OCI-LY7 (cell line): ENCODE measurements at regions not wholly inside any gene's neighbourhood (a gene's known extent, or its start where the extent isn't known, plus 50 kb on each side); places are given as distances from the start of the nearest gene placed in this dataset.

Source experiments
- BruUV-seq: library from RNA; stranded (reverse); fragments of 400-500 nt; replicated peaks from 2 replicates; lab custom pipeline; 2021; lab: Mats Ljungman, UMichigan
- CTCF ChIA-PET: fragments of 300-600 bp; sonication (Branson Sonifier 250); formaldehyde crosslinking; loops from one replicate; lab custom pipeline; 2022; ENCODE audit warnings: antibody characterized with exemption; ENCODE audit not compliant: unreplicated experiment; lab: Charles Lee
- POLR2A ChIA-PET: fragments of 300-600 bp; sonication (Branson Sonifier 250); formaldehyde crosslinking; loops from one replicate; lab custom pipeline; 2022; ENCODE audit warnings: antibody characterized with exemption; lab: Charles Lee
- DNase-seq: peaks from one replicate; pipeline ENCODE4 v3.0.0-alpha.2; 2015; ENCODE audit warnings: low spot score
- H2AFZ ChIP-seq: fragments of 200-600 bp; sonication (generic), shearing (Covaris generic); 2 replicates; pipeline ENCODE4 v1.6.1; 2014; ENCODE audit warnings: mild to moderate bottlenecking, antibody characterized with exemption, low read length, moderate library complexity
- H3K27ac ChIP-seq: fragments of 200-600 bp; sonication (generic); 2 replicates; pipeline ENCODE4 v1.5.1; 2014; ENCODE audit warnings: mixed run types, low read depth, mild to moderate bottlenecking, moderate library complexity, low read length, inconsistent platforms; ENCODE audit not compliant: poor library complexity, severe bottlenecking
- H3K36me3 ChIP-seq: fragments of 200-600 bp; sonication (generic); 2 replicates; pipeline ENCODE4 v1.6.1; 2014; ENCODE audit warnings: mild to moderate bottlenecking, antibody characterized with exemption, low read length, moderate library complexity, mixed read lengths; ENCODE audit not compliant: insufficient read depth
- H3K4me1 ChIP-seq: fragments of 200-600 bp; sonication (generic); 2 replicates; pipeline ENCODE4 v1.5.1; 2014; ENCODE audit warnings: mild to moderate bottlenecking, low read length; ENCODE audit not compliant: insufficient read depth, poor library complexity, severe bottlenecking
- H3K4me2 ChIP-seq: fragments of 200-600 bp; sonication (generic); 2 replicates; pipeline ENCODE4 v1.6.1; 2014; ENCODE audit warnings: mild to moderate bottlenecking, low read length
- H3K4me3 ChIP-seq: fragments of 200-600 bp; sonication (generic); 2 replicates; pipeline ENCODE4 v1.5.1; 2014; ENCODE audit warnings: mild to moderate bottlenecking, low read depth, low read length; ENCODE audit not compliant: poor library complexity, severe bottlenecking
- H3K79me2 ChIP-seq: fragments of 200-600 bp; sonication (generic); 2 replicates; pipeline ENCODE4 v1.6.1; 2016; ENCODE audit warnings: low read depth, mild to moderate bottlenecking, low read length, moderate library complexity, mixed read lengths; ENCODE audit not compliant: insufficient read depth
- H3K9me2 ChIP-seq: fragments of 200-600 bp; sonication (generic); 2 replicates; pipeline ENCODE4 v1.6.1; 2016; ENCODE audit warnings: mild to moderate bottlenecking, low read length, mixed read lengths; ENCODE audit not compliant: insufficient read depth
- H3K9me3 ChIP-seq: fragments of 200-600 bp; sonication (generic); 2 replicates; pipeline ENCODE4 v1.6.1; 2014; ENCODE audit warnings: mild to moderate bottlenecking, mixed run types, low read length, mixed read lengths
- H4K20me1 ChIP-seq: fragments of 200-600 bp; sonication (generic); 2 replicates; pipeline ENCODE4 v1.6.1; 2014; ENCODE audit warnings: mild to moderate bottlenecking, antibody characterized with exemption, low read length, moderate library complexity, mixed read lengths; ENCODE audit not compliant: insufficient read depth
- EZH2phosphoT487 ChIP-seq: fragments of 200-600 bp; sonication (generic); IDR thresholded peaks from 2 replicates; pipeline ENCODE4 v1.6.1; 2018; ENCODE audit warnings: low read depth, borderline replicate concordance, mild to moderate bottlenecking, mixed run types, antibody characterized with exemption, low read length, moderate library complexity, mixed read lengths
- intact Hi-C: fragments of 100-400 bp; cut with micrococcal nuclease; formaldehyde crosslinking; loops from one replicate; pipeline ENCODE4 v1.10.0; 2022; ENCODE audit not compliant: unreplicated experiment
- TF ChIP-seq, protein P1 (sequence below): fragments of 200-600 bp; sonication (generic); conservative IDR thresholded peaks from 2 replicates; pipeline ENCODE4 v1.5.1; 2014; ENCODE audit warnings: mild to moderate bottlenecking, antibody characterized with exemption, low read length, moderate library complexity, mixed read lengths

DNA sequence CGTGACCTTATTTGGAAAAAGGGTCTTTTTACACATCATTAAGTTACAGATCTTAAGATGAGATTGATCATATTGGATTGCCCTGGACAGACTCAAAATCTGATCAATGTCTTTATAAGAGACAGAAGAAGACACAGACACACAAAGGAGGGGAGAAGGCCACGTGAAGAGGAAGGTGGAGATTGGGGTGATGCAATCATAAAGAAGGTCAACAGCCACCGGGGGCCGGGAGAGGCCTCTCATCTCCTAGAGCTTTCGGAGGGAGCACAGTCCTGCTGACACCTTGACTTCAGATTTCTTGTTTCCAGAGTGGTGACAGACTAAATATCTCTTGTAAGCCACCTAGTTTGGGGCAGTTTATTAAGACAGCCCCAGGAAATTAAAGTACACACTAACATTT, 204.6 kb upstream of the CSF3R start:
- no peaks in the 10 kb centered on the region for H3K9me2 ChIP-seq
- H3K79me2 ChIP-seq, result no peaks in the 10 kb centered on the region
- H3K4me1 ChIP-seq, result no peaks in the 10 kb centered on the region
- no peak overlapping the region for H3K4me2 ChIP-seq
- intact Hi-C loops, result no loop called here
- CTCF ChIA-PET, result no interaction called here
- H3K4me3 ChIP-seq, result no peak overlapping the region
- no peaks in the 10 kb centered on the region for H3K9me3 ChIP-seq
- no peaks in the 10 kb centered on the region for H4K20me1 ChIP-seq
- no peak overlapping the region for H3K27ac ChIP-seq
- H2AFZ ChIP-seq, result no peak overlapping the region
- no peaks in the 10 kb centered on the region for H3K36me3 ChIP-seq
- TF ChIP-seq EZH2phosphoT487, result no peak
- TF ChIP-seq, protein P1, sequence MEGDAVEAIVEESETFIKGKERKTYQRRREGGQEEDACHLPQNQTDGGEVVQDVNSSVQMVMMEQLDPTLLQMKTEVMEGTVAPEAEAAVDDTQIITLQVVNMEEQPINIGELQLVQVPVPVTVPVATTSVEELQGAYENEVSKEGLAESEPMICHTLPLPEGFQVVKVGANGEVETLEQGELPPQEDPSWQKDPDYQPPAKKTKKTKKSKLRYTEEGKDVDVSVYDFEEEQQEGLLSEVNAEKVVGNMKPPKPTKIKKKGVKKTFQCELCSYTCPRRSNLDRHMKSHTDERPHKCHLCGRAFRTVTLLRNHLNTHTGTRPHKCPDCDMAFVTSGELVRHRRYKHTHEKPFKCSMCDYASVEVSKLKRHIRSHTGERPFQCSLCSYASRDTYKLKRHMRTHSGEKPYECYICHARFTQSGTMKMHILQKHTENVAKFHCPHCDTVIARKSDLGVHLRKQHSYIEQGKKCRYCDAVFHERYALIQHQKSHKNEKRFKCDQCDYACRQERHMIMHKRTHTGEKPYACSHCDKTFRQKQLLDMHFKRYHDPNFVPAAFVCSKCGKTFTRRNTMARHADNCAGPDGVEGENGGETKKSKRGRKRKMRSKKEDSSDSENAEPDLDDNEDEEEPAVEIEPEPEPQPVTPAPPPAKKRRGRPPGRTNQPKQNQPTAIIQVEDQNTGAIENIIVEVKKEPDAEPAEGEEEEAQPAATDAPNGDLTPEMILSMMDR, result no peak
- POLR2A ChIA-PET, result no interaction called here
- no TSS peak for BruUV-seq
- DNase-seq, result no peak

DNA sequence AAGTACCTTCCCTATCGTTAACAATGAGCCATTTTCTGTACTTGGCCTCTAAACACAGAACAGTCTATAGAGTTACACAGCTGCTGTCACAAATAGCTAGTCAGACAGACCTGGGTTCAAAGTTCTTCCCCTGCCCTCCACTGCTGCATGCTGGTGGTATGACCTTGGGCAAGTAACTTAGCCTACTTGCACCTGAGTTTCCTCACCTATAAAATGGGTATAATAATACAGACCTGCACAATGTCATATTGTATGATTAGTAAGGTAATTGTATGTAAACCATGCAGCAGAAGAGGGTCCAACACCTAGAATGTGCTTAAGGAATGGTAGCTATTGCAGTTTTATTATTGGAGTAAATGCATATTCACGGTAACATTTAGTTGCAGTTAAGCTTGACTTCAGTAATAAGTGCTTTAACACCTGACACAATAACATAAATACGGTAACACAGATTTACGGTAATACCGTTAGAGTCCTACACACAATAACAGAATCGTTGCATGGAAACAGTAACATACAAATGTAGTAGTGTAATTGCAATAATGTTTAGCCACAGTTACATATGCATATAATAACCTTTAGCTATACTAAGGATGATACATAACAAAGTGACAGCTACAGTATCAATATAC, 193.3 kb upstream of the CSF3R start:
- no peaks in the 10 kb centered on the region for H3K36me3 ChIP-seq
- intact Hi-C loops, result no loop called here
- DNase-seq, result no peak
- TF ChIP-seq EZH2phosphoT487, result no peak
- TF ChIP-seq, protein P1, result no peak
- ChIA-PET POLR2A (interaction anchor here (0.5 to 1.6 kb wide), 2 partner anchors 9 to 274 kb away, joined by 3 to 5 read pairs; no protein-coding TSS in a partner anchor), CTCF (no interaction called here)
- H3K4me2 ChIP-seq, result no peak overlapping the region
- no peak overlapping the region for H3K4me3 ChIP-seq
- no peaks in the 10 kb centered on the region for H3K79me2 ChIP-seq
- no peak overlapping the region for H2AFZ ChIP-seq
- no peaks in the 10 kb centered on the region for H4K20me1 ChIP-seq
- H3K27ac ChIP-seq, result no peak overlapping the region
- no peaks in the 10 kb centered on the region for H3K9me2 ChIP-seq
- no TSS peak for BruUV-seq
- no peaks in the 10 kb centered on the region for H3K4me1 ChIP-seq
- H3K9me3 ChIP-seq, result no peaks in the 10 kb centered on the region

DNA sequence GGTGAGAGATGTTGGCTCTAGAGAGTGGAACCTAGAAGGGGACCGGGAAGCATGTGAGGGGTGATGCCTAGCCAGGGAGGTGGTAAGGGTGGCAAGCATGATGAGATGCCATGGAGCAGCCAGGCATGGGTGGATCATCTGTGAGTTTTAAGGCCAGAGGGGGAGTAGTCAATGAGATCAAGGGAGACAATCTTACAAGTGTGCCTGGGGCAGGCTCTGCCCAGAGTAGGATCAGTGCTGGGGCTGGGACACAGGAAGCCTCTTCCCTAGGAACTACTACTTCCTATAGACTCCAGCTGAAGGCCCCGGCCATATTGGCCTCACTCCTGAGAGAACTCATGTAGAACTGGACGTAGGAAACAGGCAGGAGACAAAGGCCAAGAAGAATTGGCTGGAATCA, 192.4 kb upstream of the CSF3R start:
- ChIA-PET CTCF (interaction anchor here (0.6 kb wide), 1 partner anchor 1769 kb away, joined by 4 read pairs; no protein-coding TSS in a partner anchor), POLR2A (interaction anchor here (0.8 to 1.6 kb wide), 2 partner anchors 8 to 149 kb away, joined by 4 to 5 read pairs; no protein-coding TSS in a partner anchor)
- H3K9me3 ChIP-seq, result no peaks in the 10 kb centered on the region

More for the DNA sequence above, 192.4 kb upstream of the CSF3R start:
- TF ChIP-seq, protein P1, result no peak
- no peak for TF ChIP-seq EZH2phosphoT487
- Histone ChIP-seq H2AFZ (no peak overlapping the region), H4K20me1 (no peaks in the 10 kb centered on the region), H3K4me1 (no peaks in the 10 kb centered on the region), H3K4me2 (no peak overlapping the region), H3K36me3 (no peaks in the 10 kb centered on the region), H3K27ac (no peak overlapping the region), H3K9me2 (no peaks in the 10 kb centered on the region), H3K79me2 (no peaks in the 10 kb centered on the region), H3K4me3 (no peak overlapping the region)
- no TSS peak for BruUV-seq
- DNase-seq, result no peak
- intact Hi-C loops, result no loop called here
